Stimulated activated CD4-positive, alpha-beta T cell treated with anti-CD3 and anti-CD28 coated beads, Interleukin-4, amount 100 ng/mL, for 24 hours (primary cell): ENCODE measurements at regions not wholly inside any gene's neighbourhood (a gene's known extent, or its start where the extent isn't known, plus 50 kb on each side); places are given as distances from the start of the nearest gene placed in this dataset.

Source experiments
- DNase-seq: peaks from one replicate; pipeline ENCODE4 v3.0.0-alpha.2; 2020

DNA sequence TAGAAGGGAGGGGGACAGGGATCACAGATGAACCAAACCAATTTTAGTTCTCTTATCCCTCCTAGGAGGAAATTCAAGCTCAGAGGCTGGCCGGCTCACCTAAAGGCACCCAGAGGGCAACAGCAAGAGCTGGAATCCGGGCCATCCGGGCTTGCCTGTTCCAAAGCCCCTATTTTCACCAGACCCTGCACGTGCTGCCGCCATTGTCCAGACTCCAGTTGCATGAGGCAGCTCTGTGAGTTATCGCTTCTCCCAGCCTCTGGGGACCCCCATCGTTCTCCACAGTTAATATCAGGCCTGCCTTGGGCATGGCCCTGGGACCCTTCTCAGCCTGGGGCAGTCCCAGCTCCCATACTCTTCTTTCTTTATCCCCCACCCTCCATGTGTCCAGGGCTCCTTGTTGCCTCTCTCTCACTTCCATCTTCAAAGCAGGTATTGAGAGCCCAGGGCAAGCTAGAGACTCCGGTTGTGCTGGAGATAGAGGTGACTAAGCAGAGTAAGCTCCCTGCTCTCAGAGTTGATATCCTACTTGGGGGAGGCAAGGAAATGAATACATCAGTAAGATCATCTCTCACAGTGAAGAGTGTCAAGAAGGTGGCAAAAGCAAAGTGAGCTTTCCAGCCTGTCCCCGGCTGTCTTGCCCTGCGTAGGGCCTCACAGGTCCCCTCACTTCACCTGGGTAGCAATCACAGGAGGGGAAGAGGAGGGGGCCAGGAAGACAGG, 322.8 kb downstream of the UACA start:
- no peak for DNase-seq

- no peak for DNase-seq
Observed at GRCh38 chr15:70439880-70440279, 323.5 kb downstream of the UACA start.

DNA sequence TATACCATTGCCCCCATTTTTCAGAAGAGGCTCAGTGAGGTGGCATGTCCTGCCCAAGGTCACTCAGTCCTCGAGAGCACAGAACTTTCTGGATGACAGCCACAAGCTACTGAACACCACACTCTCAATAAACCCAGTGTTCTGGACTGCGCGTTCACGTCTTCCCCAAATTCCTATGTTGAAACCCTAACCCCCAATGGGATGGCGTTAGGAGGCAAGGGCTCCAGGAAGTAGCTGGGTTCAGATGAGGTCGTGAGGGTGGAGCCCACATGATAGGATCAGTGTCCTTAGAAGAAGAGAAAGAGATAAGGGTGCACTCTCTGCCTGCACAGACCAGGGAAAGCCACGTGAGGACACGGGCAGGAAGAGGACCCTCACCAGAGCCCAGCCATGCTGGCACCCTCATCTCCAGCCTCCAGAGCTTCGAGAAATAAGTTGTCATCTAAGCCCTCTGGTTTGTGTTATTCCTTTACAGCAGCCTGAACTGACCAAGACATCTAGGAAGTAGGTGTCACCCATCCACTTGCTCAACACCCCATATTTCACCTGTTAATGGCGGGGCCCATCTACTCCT, 324.0 kb downstream of the UACA start:
- no peak for DNase-seq

DNA sequence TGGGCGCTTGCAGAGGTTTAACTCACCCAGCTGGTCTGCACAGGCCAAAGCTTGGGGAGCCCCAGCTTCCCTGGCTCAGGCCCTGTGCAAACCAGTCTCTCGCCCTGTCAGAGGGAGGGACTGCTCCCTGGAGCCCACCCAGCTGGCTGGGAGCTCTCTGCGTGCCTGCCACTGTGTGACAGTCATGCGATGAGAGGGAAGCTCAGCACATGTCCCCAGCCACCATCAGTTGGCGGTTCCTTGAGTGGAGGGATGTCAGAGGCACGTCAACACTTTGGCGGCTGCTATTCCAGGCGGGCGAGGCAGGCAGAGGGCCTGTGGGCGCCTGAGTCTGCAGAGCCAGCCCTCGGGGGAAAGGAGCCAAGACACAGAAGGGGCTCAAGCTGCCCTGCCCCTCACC, 324.6 kb downstream of the UACA start:
- DNase-seq = no peak

- DNase-seq = no peak
Observed at GRCh38 chr15:70437882-70438451, 325.4 kb downstream of the UACA start.

DNA sequence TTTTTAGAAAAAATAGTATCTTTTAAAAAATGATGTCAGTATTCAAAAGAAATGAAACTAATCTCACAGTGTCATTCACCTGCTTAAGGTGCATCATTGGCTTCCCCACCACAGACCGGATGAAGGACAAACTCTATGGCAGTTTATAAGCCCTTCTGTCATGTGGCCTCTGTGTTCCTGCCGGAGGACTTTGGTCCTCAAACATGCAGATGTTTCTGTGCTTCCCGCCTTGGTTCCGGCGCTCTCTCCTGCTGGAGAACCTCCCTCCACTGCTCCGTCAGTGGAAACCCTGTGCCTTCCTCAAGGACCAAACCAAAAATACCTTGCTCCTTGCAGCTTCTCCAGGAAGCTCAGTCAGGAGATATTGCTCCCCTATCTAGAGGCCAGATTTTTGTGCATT, 326.3 kb downstream of the UACA start:
- DNase-seq = no peak

DNA sequence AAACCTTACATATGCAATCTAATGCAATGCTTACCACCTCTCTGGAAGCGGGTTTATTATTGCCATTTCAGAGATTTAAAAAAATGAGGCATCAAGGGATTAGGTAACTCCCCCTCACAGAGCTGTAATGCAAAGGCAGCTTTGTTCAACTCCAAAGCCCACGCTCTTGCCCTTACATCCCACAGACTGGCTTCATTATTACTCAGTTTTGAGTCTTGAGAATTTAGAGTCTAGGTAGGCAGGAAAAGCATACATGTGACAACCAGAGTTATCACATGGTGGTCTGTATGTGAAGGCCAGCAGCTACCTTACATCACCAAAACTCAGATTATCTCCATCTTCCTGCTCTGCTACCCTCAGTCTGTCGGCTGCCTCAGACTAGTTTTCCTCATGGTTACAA, 326.9 kb downstream of the UACA start:
- no peak for DNase-seq

DNA sequence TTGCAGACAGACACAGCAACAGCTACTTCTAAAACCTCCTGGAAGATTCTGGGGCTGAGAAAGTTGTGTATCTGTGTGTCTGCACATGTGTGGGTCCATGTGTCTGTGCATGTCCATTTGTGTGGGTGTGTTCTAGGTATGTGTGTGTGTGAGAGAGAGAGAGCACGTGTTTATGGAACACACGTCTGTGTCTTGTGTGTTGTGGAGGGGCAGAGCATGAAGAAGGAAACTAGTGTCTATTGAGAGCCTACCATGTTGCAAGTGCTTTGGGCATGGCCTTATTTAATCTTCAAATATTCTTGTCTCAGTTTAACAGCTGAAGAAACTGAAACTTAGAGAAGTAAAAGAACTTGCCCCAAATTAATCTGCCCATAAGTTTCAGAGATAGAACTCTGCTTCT, 327.5 kb downstream of the UACA start:
- DNase-seq = no peak

GRCh38 chr15:70435369-70435768, 328.0 kb downstream of the UACA start:
- DNase-seq = no peak

DNA sequence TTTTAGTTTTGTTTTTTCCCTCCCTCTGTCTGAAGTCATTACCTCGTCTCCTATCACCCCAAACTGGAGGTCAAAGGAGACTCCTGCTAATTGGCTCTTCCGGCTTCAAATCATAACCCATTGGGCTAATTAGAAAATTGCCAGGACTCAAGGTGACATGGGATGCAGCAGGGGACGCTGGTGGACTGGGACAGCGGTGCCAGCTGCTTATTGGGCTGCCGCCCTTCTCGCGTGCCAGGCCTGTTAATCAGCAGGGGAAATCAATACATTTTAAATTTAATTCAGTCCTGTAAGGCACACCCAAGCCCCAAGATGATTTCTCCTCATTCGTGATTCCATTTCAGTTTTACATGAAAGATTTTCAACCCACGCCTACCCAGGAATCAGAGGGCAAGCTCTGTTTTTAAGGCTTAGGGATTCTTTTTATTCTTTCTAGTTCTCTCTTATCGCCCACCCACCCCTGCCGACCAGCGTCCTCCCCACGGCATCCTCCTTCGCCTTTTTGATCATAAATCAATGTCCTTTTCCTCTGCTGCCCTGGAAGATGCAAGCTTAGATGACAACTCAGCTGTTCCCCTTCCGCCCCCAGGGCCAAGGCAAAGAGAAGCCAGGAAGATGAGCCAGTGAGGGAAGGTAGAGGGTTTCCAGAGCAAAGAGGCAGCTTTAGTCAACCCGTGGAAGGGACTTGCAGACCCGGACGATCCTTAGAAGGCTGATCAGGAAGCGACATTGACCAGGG, 329.6 kb downstream of the UACA start:
- no peak for DNase-seq

DNA sequence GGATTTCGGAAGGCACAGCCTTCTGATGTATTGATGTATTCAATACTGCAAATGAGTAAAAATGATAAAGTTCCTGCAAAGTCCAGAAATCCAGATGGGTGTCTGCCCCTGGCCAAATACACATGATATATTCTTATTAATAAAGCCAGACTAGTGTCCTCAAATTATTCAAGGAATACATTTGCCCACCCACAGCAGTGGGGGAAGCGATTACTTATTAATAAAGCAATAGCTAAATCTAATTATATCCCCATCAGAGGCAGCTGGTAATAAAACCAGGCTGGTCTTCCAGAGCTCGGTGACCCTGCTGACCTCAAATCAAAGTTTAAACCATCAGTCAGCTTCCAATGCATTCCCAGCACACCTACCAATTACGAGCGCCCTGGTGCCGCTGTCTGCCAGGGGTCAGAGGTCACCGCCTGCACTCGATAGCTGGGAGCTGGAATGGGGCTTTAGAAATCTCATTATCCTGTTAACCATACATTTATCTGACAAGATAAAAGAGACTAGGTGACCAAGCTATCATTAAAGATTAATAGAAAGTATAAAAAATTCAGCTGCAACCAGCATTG, 330.3 kb downstream of the UACA start:
- DNase-seq = no peak

DNA sequence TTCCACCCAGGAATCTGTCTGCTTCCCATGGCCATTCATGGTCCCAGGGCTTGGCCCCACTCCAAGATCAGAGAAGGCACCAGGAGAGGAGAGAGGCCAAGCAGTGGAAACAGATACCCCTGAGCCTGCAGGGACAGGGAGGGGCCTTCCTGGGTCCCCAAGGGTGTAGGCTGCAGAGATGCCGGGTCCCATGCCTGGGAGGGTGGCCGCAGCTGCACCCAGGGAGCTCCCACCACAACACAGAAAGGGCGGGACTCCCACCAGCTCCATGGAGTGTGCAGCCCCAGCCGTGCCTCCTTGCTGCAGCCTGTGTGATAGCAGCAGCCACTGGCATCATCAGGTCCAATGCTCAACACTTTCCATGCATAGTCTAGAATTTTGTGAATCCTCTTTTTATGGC, 331.5 kb downstream of the UACA start:
- no peak for DNase-seq

DNA sequence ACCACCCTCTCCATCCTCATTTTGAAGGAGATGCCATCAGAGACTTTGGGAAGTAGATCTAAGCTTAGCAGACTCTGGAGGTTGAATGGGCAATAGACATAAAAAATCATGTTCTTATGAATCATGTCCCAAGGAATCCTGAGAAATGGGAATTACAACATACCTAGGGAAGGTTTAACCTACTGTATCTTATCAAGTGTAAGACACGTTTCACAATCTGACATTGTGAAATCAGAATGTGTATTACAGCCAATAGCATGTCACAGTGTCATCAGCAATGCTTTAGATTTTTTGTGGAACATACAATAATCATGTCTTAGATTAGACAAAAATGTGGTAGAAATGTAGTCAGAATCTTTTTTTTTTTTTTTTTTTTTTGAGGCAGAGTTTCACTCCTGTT, 332.4 kb upstream of the TLE3 start:
- DNase-seq = no peak

GRCh38 chr15:70429056-70429722, 331.5 kb upstream of the TLE3 start:
- DNase-seq = no peak

DNA sequence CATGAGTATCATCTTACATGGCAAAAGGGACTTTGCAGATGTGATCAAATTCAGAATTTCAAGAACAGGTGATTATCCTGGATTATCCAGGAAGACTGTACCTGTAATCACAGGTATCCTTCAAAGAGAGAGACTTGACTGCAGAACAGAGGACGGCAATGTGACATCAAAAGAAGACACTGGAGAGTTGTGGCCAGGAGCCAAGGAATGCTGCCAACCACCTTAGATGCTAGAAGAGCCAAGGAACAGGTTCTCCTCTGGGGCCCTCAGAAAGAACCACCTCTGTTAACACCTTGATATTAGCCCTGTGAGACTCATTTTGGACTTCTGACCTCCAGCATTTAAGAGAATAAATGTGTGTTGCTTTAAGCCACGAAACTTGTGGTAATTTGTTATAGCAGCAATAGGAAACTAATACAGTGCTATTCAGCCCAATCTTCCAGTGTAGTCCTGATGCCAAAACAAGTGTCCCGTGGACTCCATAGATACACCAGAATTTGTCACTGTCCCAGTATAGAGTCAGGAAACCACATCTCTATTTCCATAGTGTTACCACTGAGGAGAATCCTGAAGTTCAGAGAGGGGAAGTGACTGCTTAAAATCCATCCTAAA, 330.6 kb upstream of the TLE3 start:
- no peak for DNase-seq

DNA sequence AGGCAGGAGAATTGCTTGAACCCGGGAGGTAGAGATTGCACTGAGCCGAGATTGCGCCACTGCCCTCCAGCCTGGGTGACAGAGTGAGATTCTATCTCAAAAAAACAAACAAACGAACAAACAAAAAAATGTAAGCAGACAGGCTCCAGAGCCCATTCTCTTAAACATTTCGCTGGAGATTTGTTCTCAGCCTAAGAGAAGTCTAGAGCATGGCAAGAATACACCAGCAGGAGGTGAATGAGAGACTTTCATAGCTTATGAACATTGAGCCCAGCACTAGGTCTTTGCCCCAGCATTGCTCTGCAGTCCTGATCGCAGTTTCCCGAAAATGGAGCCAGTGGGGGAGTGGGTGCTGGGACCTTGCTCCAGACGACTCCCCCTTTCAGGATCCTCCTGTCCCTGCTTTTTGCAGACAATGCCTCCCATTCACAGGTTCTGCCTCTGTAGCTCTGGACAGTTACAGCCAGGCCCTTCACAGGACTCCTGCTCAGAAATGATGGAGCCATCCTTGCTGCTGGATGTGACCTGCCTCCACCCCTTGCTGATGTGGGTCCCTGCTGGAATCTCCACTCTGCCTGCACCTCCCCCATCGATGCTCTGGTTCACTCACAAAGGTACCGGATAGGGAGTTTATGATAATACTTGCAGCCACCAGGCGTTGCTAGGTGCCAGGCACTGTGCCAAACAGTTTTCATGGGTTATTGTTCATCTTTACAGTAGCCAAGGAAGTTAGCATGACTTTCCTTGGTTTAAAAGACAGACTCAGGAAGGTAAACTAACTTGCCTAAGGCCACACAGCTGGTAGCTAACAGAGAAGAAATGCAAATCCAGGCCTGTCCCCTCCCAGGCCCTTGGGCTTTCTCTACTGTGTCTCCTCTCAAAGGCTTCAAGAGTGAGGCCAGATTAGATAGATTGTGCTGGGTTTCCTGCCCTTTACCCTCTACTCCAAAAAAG, 329.7 kb upstream of the TLE3 start:
- no peak for DNase-seq

- no peak for DNase-seq
Observed at GRCh38 chr15:70426096-70426821, 328.5 kb upstream of the TLE3 start.

DNA sequence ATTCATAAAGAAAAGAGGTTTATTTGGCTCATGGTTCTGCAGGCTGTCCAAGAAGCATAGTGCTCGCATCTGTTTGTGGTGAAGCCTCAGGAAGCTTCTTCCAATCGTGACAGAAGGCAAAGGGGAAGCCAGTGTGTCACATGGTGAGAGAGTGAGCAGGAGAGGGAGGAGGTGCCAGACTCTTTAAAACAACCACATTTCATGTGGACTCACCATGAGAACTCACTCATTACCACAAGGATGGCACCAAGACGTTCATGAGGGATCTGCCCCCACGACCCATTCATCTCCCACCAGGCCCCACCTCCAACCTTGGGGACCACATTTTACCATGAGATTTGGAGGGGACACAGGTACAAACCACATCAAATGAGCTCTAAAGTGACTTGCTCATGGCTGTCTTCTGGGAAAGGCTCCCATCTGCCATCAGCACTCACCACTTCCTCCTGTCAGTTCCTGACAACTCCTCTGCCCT, 327.3 kb upstream of the TLE3 start:
- peak; percentile 18 for DNase-seq

DNA sequence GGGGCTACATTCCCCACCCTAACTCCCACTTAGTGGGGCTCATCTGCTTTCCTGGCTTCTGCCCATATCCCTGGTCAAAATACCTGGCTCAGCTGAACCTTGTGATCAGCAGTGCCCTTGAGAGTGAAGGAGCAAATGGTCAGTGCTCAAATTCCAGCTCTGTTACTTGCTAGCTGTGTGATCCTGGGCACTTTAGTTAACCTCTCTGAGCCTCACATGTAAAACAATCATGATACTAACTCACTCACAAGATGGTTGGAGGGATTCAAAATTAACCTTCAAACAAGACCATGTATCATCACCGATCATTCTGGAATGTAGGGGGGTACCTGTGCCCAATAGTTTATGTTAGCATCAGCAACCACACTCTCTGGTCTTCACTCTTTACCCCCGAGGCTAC, 325.6 kb upstream of the TLE3 start:
- DNase-seq = no peak

DNA sequence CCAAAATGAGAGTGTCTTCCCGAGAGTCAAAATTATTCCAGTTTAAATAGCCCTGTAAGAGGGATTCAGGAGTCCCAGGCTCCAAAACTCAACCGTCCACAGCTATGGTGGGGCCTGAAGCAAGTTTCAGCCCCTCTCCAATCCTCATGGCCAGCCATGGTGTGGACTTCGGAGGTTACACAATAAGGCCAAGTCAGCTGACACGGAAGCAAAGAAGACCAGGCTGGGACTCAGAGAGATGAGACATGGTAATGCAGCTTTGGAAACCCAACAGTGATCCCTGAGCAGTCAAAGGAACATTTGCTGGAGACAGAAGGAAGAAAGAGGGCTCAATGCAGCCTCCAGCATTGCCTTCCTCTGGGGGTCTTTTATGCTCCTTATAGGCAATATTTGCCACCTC, 324.6 kb upstream of the TLE3 start:
- no peak for DNase-seq
